ENCODE measurements at regions not wholly inside any gene's neighbourhood (a gene's known extent, or its start where the extent isn't known, plus 50 kb on each side); places are given as distances from the start of the nearest gene placed in this dataset.

DNA sequence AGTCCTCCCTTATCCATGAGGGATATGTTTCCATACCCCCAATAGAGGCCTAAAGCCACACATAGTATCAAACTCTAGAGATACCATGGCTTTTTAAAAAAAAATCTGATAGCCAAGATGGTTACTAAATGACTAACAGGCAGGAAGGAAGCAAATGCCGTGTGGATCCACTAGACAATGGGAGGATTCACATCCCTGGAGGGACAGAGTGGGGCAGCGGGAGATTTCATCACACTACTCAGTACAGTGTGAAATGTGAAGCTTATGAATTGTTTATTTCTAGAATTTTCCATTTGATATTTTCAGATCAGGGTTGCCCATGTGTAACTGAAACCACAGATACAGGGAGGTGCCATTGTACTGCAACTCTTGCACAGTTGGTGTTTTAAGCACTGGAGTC lies 826.6 kb downstream of the SQOR start:
- TF ChIP-seq, protein P1, sequence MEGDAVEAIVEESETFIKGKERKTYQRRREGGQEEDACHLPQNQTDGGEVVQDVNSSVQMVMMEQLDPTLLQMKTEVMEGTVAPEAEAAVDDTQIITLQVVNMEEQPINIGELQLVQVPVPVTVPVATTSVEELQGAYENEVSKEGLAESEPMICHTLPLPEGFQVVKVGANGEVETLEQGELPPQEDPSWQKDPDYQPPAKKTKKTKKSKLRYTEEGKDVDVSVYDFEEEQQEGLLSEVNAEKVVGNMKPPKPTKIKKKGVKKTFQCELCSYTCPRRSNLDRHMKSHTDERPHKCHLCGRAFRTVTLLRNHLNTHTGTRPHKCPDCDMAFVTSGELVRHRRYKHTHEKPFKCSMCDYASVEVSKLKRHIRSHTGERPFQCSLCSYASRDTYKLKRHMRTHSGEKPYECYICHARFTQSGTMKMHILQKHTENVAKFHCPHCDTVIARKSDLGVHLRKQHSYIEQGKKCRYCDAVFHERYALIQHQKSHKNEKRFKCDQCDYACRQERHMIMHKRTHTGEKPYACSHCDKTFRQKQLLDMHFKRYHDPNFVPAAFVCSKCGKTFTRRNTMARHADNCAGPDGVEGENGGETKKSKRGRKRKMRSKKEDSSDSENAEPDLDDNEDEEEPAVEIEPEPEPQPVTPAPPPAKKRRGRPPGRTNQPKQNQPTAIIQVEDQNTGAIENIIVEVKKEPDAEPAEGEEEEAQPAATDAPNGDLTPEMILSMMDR (IDR thresholded peaks at IDR 0.05): no peak
- TF ChIP-seq POLR2A (IDR thresholded peaks at IDR 0.05): no peak

All from esophagus squamous epithelium (tissue), 4 donors.